Erythroblast (primary cell): ENCODE measurements at regions not wholly inside any gene's neighbourhood (a gene's known extent, or its start where the extent isn't known, plus 50 kb on each side); places are given as distances from the start of the nearest gene placed in this dataset.

Source experiments
- GATA1 ChIP-seq: IDR thresholded peaks from 2 replicates; pipeline ENCODE4 v1.6.1; 2011; ENCODE audit warnings: low read depth, mild to moderate bottlenecking, control low read depth, low read length, moderate library complexity
- POLR2A ChIP-seq: IDR thresholded peaks from 2 replicates; pipeline ENCODE4 v1.6.1; 2011; ENCODE audit warnings: mild to moderate bottlenecking, low read length

DNA sequence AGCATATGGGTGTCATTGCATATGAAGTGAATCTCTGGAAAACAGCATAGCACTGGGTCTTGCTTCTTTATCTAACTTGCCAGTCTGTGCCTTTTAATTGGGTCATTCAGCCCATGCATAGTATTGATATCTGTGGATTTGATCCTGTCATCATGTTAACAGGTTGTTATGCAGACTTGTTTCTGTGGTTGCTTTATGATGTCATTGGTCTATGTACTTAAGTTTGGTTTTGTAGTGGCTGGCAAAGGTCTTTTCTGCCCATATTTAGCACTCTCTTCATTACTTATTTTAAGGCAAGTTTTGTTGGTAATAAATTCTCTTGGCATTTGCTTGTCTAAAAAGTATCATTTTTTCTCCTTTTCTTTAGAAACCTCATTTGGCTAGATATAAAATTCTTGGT is 221.1 kb upstream of the ITM2A start:
- TF ChIP-seq POLR2A (no peak), GATA1 (no peak)
